Cerebellar cortex (tissue), 1 donor: ENCODE measurements at regions not wholly inside any gene's neighbourhood (a gene's known extent, or its start where the extent isn't known, plus 50 kb on each side); places are given as distances from the start of the nearest gene placed in this dataset.
"Not testable (repeated sequence)": the region's sequence is repeated elsewhere in the genome, so short reads cannot be mapped to it uniquely, and the experiment has no call there.

ENCODE experiments used
- DNase-seq: peaks from one replicate; pipeline ENCODE4 v3.0.0-alpha.2; 2015; ENCODE audit warnings: low spot score

DNA sequence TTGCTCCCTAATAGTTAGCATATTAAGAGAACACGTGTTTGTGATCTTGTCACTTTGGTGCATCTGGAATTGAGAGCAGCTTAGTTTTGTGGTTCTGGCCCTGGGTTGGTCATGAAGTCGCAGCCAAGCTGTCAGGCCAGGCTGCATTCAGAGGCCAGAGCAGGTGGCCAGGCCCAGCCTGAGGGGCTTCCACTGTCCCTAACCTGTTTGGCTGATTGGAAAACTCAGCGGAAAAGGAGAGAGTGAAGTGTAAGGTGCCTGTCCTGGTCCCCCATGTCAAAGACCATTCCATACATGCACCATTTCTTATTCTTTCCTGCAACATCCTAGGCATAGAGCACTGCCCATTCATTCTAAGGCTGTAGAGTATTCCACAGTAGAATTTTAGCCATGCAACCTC lies 111.5 kb upstream of the IGLL5 start:
- no peak for DNase-seq

DNA sequence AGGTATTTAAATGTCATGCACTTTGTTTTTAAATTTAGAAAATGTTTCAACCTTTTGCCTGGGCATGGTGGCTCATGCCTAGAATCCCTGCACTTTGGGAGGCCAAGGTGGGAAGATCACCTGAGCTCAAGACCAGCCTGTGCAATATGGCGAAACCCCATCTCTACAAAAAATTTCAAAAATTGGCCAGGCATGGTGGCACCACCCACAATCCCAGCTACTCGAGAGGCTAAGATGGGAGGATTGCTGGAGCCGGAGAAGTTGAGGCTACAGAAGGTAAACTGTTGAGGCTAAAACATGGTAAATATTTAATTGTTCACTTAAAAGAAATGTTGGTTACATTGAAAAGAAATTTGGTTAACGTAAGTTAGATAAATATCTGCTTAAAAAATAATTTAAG lies 108.4 kb upstream of the IGLL5 start:
- DNase-seq: no peak

DNA sequence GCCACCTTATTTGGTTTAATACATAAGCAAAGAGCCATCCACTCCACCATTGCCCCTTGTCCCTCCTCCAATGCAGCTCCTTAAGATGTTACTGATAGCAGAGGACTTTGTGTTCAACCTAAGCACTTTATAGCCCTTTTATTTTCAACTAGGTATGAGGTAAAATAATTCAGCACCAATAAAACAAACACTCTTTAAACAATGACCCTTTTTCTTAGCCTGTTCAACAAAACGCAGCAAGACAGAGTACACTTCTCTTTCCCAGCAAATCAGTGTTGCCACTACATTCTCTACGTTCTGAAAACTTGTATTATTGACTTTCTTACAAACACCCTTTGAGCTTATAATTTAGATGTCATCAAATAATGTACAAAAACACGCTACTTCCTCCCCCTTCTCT lies 104.0 kb upstream of the IGLL5 start:
- DNase-seq: no peak

DNA sequence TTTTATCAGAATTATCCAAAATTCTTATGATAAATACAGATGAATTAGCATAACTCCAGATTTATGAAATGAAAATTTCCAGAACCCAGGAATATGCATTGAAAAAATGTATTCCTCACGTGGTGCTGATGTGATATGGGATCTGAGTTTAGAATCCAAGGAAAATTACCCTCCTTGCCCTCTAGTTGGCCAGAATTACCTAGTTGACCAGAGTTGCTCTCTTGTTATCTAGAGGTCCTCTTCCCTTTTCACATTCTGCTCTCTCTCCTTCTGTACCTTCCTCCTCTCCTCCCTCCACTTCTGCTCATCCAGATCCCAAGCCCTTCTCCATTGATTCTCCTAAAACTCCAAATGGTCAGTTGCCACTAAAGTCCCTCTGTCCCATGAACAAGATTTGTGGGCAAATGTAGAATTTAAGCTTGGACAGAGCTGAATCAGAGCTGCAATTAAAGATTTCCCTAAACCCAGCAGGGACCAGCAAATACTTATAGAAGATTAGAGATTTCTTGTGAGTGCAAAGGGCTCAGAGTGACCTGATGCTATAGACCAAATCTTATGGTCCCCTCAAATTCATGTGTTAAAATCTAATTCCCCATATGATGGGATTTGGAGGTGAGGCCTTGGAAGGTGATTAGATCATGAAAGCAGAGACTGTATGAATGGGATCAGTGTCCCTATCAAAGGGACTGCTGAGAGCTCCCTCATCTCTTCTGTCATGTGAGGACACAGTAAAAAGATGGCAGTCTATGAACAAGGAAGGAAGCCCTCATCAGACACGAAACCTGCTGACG lies 103.2 kb upstream of the IGLL5 start:
- DNase-seq: no peak

DNA sequence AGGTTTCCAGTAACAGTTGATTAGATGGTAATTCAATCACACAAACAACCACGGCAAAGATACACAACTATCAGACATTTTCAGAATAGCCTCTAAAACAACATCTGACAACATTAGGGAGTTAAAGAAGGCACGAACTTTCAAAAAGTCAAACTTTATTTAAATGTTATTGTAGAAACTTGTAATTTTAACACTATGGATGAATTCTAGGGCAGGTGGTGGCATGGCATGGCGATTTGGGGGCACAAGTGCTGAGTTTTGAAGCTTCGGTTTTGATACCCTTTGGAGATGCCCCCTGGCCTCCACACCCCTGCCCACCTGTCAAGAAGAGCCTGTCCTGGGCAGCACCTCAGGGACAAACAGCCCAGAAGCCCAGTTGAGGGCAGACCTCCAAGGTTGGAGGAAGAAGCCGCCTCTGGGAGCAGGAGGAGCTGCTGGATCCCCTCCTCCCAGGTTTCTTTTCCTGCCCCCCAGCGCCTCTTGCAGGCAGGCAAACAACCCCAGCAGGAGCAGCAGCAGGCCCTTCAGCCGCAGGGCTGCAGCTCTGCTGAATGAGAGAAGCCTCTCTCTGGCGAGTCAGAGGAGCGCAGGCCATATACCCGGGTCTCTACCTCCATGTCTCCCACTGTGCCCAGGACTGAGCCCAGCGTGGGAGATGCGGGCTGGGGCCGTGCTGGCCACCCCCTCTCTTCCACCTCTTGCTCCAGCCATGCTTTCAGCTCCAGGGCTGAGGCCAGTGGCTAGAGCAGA lies 102.1 kb upstream of the IGLL5 start:
- no peak for DNase-seq

DNA sequence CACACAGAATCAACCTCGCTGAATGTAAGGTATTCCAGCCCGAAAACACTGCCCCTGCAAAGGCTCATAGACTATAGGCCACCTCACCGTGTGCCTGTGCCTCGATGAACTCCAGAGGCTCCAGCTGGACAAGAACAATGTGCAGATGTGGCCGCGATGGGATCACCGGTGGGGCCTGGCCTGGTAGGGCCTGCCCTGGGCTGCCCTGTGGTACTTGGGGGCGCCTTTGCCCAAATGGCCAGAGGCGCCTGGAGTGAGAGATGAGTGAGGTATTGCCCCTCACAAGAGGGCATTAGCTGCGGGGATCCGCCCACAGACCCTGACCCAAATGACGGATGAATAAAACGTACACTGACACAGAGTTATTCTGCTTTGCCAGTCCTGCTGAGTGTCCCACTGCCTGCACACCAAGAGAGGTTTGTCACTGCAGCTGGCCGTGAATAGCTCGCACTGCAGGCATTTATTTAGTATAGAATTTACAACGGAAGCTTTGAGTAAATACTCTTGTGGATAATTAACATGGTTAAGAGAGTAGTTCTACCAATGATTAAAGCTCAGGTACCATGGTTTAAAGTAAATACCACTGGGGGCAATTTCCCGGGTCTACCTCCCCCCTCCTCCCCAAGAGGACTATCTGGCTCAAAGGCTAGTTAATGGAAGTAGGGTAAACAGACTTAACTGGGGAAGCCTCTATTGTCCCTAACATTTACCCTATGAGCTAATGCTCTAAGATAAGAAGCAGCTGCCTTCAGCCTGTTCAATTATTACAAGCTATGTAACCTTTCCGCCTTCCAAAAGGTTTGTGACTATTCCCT lies 101.1 kb upstream of the IGLL5 start:
- DNase-seq: no peak

DNA sequence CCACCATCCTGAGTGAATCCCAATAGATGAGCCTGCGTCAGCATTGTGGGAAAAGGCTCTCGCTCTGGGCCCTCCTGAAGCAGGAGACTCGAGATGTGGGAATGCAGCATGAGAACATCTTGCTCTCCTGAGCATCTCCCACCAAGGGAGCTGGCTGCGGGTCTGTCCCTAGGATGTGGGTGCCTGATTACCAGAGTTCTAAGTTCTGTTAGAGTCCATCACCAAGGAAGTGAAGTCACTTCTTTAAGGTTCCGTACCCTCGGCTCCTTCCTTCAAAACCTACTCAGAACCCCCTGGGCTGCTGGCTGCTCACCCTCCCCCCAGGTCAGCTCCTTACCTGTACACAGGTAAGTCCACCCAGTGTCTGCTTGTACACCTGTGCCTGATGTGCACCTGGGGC lies 100.5 kb upstream of the IGLL5 start:
- DNase-seq: no peak

DNA sequence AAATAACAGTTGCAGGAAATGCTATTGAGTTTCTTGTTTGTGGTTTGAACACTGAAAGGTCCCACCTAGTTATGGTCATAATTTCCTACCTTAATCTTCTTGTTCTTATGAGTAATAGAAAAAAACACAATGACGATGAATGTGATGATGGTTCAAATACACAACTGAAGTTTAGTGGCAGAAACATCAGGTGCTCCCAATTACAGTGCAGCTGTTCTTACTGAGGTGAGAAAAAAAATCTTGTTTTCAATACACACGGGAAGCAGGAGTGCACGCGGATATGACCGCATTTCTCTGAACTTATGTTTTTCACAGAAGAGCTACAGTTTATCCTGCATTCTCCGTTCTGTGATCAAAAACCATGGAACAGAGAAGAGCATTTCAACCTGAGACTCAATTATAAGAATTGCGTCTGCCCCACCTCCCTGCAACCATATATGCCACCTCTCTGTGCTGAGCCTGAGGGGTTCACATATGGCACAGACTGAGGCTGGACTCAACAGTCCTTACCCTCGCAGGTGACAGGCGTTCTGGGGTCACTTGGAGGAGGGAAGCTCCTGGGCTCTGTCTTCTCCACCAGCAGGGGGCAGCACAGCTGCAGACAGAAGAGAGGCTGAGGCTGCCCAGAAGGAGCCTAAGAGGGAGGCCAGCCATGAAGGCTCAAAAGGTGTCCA lies 99.7 kb upstream of the IGLL5 start:
- DNase-seq: peak; percentile 36

DNA sequence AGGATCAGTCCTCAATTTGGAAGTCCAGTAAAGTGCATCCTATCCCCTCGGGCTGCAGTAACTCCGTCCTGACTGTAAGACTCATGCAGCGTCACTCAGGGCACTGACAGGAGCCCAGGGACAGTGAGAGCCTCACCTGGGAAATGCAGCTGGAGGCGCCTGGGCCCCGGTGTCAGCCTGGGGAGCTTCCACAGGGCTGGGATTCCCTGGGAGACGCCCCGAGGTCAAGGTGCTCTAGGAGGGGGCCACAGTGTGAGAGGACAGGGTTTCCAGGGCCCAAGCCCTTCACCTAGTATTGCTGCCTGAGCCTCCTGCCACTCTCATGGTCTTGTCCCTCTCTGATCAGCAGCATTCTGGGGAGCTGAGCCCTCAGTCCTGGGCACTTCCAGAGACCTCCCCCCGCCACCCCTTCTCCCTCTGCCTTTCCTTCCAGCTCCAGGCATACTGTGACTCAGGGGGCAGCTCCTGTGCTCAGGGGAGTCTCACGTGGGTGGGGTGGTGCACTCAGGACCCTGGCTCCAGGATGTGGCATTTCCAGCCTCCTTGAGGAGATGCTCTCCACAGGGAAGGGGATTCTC lies 99.1 kb upstream of the IGLL5 start:
- DNase-seq: no peak

DNA sequence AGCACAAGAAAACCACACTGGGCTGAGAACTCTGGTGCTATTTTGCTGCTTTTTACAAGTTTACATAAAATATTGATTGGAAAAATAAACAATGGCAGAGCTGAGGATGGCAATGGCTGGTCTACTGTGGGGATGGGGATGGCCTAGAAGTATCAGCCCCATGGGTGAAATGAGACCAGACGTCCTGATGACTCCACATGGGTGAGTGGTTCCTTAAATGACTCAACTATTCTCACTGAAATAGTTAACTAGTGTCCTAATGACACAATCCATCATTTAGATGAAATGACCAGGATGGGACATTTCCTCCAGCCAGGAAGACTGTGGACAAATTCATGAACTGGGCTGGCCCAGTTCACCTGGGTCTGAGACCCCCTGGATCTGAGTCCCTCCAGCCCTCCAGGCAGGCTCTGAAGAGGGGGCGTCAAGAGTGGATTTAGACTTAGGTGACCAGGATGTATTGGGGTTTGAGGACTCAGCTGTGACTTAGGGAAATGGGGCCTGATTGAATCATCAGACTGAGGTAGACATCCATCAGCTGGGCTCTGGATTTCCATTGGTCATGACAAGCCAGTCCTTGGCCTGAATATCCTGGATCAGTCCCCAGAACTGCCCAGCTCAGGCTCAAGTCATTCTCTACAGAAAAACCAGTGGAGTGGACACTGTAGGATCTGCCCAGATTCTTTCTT lies 98.2 kb upstream of the IGLL5 start:
- no peak for DNase-seq

DNA sequence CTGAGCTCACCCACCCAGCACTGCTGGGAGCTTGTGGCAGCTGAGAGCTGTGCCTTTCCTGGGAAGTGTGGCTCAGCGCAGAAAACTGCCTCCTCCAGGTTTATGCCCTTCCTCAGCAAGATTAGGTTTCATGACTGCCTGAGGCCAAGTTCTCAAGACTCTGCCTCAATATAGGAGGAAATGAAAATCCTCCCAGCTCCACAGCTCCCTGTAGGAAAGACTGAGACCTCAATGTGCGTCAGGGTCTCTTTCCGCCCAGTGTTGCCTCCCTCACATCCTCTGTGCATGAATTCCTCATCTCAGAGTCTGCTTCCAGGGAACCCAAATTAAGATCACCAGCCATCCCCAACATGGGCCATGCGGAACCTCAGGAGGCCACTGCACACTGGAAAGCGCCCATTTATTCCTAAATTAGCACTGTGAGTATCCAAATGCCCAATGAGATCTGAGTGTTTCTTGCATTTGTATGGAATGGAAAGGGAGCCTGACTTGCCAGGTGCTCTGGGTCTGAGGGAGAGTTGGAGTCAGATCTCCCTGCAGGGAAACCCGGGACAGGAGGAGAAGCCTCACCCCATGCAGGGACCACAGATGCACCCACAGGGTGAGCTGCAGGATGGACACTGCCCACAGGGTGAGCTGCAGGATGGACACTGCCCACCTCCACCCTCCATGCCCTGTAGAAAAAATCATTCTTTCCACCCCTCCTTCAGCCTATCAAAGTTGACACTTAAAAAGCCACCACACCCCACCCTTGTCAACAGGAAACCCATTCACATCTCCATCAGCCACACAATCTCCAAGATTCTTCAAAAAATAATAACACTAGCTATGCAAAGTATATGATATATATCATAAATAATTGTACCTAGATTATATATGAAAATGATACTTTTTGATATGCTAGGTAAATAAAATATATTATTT lies 97.4 kb upstream of the IGLL5 start:
- DNase-seq: no peak

DNA sequence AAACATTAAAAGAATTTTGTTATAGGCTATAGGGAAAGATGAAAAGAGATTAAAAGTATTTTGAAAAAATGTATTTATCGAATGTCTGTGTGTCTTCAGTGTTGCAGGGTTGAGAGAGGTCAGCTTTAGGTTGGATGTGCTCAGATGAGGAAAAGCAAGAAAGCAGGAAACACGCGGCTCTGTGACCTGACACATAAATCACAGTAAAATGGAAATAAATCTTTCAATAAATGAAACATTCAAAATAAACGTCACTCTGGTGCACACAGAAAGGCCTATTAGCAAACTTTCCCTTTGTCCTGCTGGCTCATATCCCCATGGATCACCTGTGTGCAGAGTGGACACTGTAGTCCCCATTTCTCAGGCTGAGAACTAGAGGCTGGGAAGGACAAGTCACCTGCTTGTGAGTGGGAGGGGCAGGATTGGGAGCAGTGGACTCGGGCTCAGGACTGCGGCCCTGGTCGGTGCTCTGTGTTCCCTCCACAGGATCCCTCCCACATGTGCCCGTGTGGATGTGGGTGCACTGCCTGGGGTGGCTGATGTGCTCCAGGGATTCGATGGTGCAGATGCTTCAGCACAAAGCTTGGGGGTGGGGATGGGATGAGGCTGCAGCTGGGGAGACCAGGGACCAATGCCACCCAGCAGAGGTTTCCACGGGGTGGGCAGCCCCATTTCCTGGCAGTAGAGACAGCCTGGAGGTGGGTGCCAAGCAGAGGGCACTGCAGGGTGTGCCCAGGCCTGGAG lies 96.0 kb upstream of the IGLL5 start:
- no peak for DNase-seq

DNA sequence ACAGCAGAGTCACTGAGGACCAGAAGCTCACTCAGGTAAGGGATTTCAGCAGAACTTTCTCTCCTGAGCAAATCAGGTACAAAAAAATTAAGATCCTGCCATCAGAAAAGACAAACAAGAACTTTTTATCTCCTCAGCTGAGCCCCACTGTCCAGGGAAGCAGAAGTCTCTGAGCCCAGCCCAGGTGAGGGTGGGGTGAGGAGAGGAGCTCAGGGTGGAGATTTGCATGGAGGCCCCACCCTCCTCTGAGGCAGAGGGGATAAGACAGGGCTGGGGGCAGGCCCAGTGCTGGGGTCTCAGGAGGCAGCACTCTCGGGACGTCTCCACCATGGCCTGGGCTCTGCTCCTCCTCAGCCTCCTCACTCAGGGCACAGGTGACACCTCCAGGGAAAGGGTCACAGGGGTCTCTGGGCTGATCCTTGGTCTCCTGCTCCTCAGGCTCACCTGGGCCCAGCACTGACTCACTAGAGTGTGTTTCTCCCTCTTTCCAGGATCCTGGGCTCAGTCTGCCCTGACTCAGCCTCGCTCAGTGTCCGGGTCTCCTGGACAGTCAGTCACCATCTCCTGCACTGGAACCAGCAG lies 95.3 kb upstream of the IGLL5 start:
- DNase-seq: not testable (repeated sequence)

DNA sequence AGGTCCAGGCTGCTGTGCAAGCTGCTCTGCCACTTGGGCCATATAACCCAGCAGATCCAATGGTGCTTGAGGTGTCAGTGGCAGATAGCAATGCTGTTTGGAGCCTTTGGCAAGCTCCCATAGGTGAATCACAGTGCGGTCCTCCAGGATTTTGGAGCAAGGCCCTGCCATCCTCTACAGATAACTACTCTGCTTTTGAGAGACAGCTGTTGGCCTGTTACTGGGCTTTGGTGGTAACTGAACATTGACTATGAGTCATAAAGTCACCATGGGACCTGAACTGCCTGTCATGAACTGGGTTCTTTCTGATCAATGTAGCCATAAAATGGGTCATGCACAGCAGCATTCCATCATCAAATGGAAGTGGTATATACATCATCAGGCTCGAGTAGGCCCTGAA lies 92.0 kb upstream of the IGLL5 start:
- not testable (repeated sequence) for DNase-seq

DNA sequence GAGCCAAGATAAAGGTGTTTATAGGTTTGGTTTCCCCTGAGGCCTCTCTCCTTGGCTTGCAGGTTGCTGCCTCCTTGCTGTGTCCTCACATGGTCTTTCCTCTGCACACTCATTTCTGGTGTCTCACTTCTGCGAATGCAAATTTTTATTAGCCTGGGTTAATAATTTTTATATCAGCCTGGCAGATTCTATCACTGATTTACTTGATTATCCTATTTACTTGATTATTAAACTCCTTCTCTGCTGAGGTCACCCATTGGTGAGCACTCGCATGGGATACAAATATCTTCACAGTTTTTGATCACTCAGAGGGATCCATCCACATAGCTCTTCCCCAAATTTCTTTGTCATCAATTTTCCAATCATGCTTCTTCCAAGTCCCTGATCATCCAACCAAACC lies 90.9 kb upstream of the IGLL5 start:
- no peak for DNase-seq

DNA sequence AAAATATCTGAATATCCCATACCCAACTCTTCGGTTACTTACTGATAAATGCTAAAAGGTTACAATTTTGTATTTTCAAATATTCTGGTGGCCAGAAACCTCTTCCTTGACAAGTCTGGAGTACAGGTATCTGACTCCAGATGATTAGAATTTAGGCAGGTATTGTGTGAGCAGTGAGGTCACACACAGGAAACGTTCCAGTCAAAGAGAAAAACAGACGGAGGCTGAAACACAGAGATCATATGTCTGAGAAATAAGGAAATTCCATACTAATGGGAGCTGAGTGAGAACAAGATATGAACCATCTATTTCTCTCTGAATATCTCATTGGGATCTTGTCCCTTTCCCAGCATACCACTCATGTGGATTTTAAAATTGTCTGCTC lies 89.4 kb upstream of the IGLL5 start:
- no peak for DNase-seq

DNA sequence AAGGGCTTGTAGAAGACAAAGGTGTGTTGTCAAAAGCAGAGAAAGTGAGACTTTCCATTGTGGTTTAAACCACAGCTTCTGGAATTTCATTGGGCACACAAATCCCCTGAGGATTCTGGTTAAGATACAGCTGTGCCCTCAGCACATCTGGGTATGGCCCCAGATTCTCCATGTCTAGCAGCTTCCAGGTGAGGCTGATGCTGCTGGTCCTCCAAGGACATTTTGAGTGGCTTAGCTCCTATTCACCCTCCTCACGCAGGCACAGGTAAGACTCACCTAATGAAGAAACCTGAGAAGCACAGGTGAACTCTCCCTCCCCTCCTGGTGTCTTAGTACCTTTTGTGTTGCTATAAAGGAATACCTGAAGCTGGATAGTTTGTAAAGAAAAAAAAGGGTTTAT lies 88.9 kb upstream of the IGLL5 start:
- no peak for DNase-seq

DNA sequence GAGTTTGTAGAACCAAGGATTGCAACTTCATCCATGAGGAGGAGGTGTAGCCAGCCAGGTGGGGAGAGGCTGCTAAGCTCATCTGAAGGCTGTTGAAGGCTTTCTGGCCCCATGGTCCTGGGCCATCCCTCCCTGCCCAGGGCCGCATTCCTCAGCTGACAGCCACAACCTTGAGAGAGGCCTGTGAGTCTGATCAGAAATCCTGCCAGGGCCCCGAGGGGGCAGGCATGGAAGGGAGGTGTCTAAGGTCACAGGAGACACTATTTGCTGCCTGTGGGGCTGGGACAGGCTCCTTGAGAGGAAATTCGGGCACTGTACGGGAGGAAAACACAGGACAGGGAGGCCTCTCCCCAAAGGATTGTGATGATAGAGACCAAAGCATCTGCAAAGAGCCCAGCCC lies 88.1 kb upstream of the IGLL5 start:
- no peak for DNase-seq

DNA sequence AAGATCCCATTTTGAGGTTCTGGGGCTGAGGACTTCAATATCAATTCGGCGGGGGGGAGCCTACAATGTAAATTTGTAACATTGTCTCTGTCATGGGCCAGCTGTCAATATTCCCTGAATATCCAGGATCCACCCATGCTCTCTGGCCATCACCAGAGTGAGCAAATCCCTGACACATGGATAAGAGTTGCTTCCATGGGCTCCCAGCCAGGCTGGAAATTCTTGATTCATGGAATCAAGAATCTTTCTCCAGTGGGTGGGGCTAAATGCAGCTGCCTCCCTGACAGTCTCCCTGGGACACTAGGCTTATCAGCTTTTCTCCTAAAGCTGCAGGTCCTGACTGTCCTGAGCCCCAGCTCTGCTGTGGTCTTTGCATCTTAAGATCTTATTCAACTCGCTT lies 86.9 kb upstream of the IGLL5 start:
- DNase-seq: no peak
